SU-DHL-6 (cell line): ENCODE measurements at regions not wholly inside any gene's neighbourhood (a gene's known extent, or its start where the extent isn't known, plus 50 kb on each side); places are given as distances from the start of the nearest gene placed in this dataset.

ENCODE experiments used
- CTCF ChIP-seq: fragments of 200-600 bp; sonication (generic); IDR thresholded peaks from one replicate; pipeline ENCODE4 v1.5.1; 2017; ENCODE audit warnings: antibody characterized with exemption, mild to moderate bottlenecking, low read length, moderate library complexity; ENCODE audit not compliant: insufficient read depth, poor library complexity, severe bottlenecking
- EZH2phosphoT487 ChIP-seq: fragments of 200-600 bp; sonication (generic), shearing (Covaris generic); conservative IDR thresholded peaks from 2 replicates; pipeline ENCODE4 v1.6.1; 2018; ENCODE audit warnings: mild to moderate bottlenecking, antibody characterized with exemption, low read length, moderate library complexity, mixed read lengths

- no peak for TF ChIP-seq CTCF
- TF ChIP-seq EZH2phosphoT487 = no peak
Observed at GRCh38 chr6:80456724-80457438, 350.4 kb downstream of the BCKDHB start.
